ENCODE measurements at regions not wholly inside any gene's neighbourhood (a gene's known extent, or its start where the extent isn't known, plus 50 kb on each side); places are given as distances from the start of the nearest gene placed in this dataset.

GRCh38 chr6:3541006-3541585 is 84.2 kb upstream of the SLC22A23 start:
- H3K9me3 ChIP-seq (ENCODE audit: control insufficient read depth in 1 of 2, low read length in 2 of 2) = no peaks in the 10 kb centered on the region
- no peak overlapping the region for H3K27ac ChIP-seq (ENCODE audit: low read depth, low read length)
- peaks cover 65 to 68% of the 10 kb centered on the region in 2 donors for H3K4me1 ChIP-seq (ENCODE audit: control insufficient read depth in 1 of 2, insufficient read depth in 2 of 2, low read length in 2 of 2)
- H3K4me3 ChIP-seq (ENCODE audit: low read depth in 1 of 2, low read length in 2 of 2) = no peak overlapping the region
- no peaks in the 10 kb centered on the region for H3K36me3 ChIP-seq (ENCODE audit: control insufficient read depth in 1 of 2, insufficient read depth in 2 of 2, low read length in 2 of 2)
- H3K9ac ChIP-seq (ENCODE audit: low read depth in 1 of 2, low read length in 2 of 2) = no peak overlapping the region
- no peaks in the 10 kb centered on the region for H3K27me3 ChIP-seq (ENCODE audit: control insufficient read depth in 1 of 2, insufficient read depth in 2 of 2, low read length in 2 of 2)

- H3K9ac ChIP-seq (ENCODE audit: low read depth in 1 of 2, low read length in 2 of 2) = peak overlapping the region in 1 of 2 donors; percentile 9
- H3K4me1 ChIP-seq (ENCODE audit: control insufficient read depth in 1 of 2, insufficient read depth in 2 of 2, low read length in 2 of 2) = peaks cover 67 to 68% of the 10 kb centered on the region in 2 donors
- no peaks in the 10 kb centered on the region for H3K27me3 ChIP-seq (ENCODE audit: control insufficient read depth in 1 of 2, insufficient read depth in 2 of 2, low read length in 2 of 2)
- no peak overlapping the region for H3K4me3 ChIP-seq (ENCODE audit: low read depth in 1 of 2, low read length in 2 of 2)
- no peaks in the 10 kb centered on the region for H3K9me3 ChIP-seq (ENCODE audit: control insufficient read depth in 1 of 2, low read length in 2 of 2)
- H3K36me3 ChIP-seq (ENCODE audit: control insufficient read depth in 1 of 2, insufficient read depth in 2 of 2, low read length in 2 of 2) = no peaks in the 10 kb centered on the region
- no peak overlapping the region for H3K27ac ChIP-seq (ENCODE audit: low read depth, low read length)
These were observed 83.5 kb upstream of the SLC22A23 start for GRCh38 chr6:3540253-3540820.

GRCh38 chr6:3538536-3538935 is 81.7 kb upstream of the SLC22A23 start:
- H3K9ac ChIP-seq (ENCODE audit: low read depth in 1 of 2, low read length in 2 of 2) = no peak overlapping the region
- peaks cover 72 to 78% of the 10 kb centered on the region in 2 donors for H3K4me1 ChIP-seq (ENCODE audit: control insufficient read depth in 1 of 2, insufficient read depth in 2 of 2, low read length in 2 of 2)
- no peak overlapping the region for H3K4me3 ChIP-seq (ENCODE audit: low read depth in 1 of 2, low read length in 2 of 2)
- no peaks in the 10 kb centered on the region for H3K9me3 ChIP-seq (ENCODE audit: control insufficient read depth in 1 of 2, low read length in 2 of 2)
- no peaks in the 10 kb centered on the region for H3K27me3 ChIP-seq (ENCODE audit: control insufficient read depth in 1 of 2, insufficient read depth in 2 of 2, low read length in 2 of 2)
- H3K36me3 ChIP-seq (ENCODE audit: control insufficient read depth in 1 of 2, insufficient read depth in 2 of 2, low read length in 2 of 2) = no peaks in the 10 kb centered on the region
- no peak overlapping the region for H3K27ac ChIP-seq (ENCODE audit: low read depth, low read length)

GRCh38 chr6:3536901-3537300 is 80.1 kb upstream of the SLC22A23 start:
- no peak overlapping the region for H3K9ac ChIP-seq (ENCODE audit: low read depth in 1 of 2, low read length in 2 of 2)
- H3K27me3 ChIP-seq (ENCODE audit: control insufficient read depth in 1 of 2, insufficient read depth in 2 of 2, low read length in 2 of 2) = no peaks in the 10 kb centered on the region
- no peak overlapping the region for H3K27ac ChIP-seq (ENCODE audit: low read depth, low read length)
- H3K4me1 ChIP-seq (ENCODE audit: control insufficient read depth in 1 of 2, insufficient read depth in 2 of 2, low read length in 2 of 2) = peaks cover 63 to 72% of the 10 kb centered on the region in 2 donors
- no peaks in the 10 kb centered on the region for H3K36me3 ChIP-seq (ENCODE audit: control insufficient read depth in 1 of 2, insufficient read depth in 2 of 2, low read length in 2 of 2)
- no peak overlapping the region for H3K4me3 ChIP-seq (ENCODE audit: low read depth in 1 of 2, low read length in 2 of 2)
- no peaks in the 10 kb centered on the region for H3K9me3 ChIP-seq (ENCODE audit: control insufficient read depth in 1 of 2, low read length in 2 of 2)

- Histone ChIP-seq H3K4me1 (ENCODE audit: control insufficient read depth in 1 of 2, insufficient read depth in 2 of 2, low read length in 2 of 2) (peaks cover 55 to 63% of the 10 kb centered on the region in 2 donors), H3K27me3 (ENCODE audit: control insufficient read depth in 1 of 2, insufficient read depth in 2 of 2, low read length in 2 of 2) (no peaks in the 10 kb centered on the region), H3K9ac (ENCODE audit: low read depth in 1 of 2, low read length in 2 of 2) (peak overlapping the region; percentile 31 to 38), H3K9me3 (ENCODE audit: control insufficient read depth in 1 of 2, low read length in 2 of 2) (no peaks in the 10 kb centered on the region), H3K27ac (ENCODE audit: low read depth, low read length) (peak overlapping the region; percentile 36), H3K4me3 (ENCODE audit: low read depth in 1 of 2, low read length in 2 of 2) (peak overlapping the region in 1 of 2 donors; percentile 11), H3K36me3 (ENCODE audit: control insufficient read depth in 1 of 2, insufficient read depth in 2 of 2, low read length in 2 of 2) (no peaks in the 10 kb centered on the region)
These were observed 79.1 kb upstream of the SLC22A23 start for GRCh38 chr6:3535776-3536435.

GRCh38 chr6:3535033-3535775 is 78.4 kb upstream of the SLC22A23 start:
- no peak overlapping the region for H3K4me3 ChIP-seq (ENCODE audit: low read depth in 1 of 2, low read length in 2 of 2)
- H3K9ac ChIP-seq (ENCODE audit: low read depth in 1 of 2, low read length in 2 of 2) = no peak overlapping the region
- H3K4me1 ChIP-seq (ENCODE audit: control insufficient read depth in 1 of 2, insufficient read depth in 2 of 2, low read length in 2 of 2) = peaks cover 52 to 59% of the 10 kb centered on the region in 2 donors
- no peak overlapping the region for H3K27ac ChIP-seq (ENCODE audit: low read depth, low read length)
- H3K9me3 ChIP-seq (ENCODE audit: control insufficient read depth in 1 of 2, low read length in 2 of 2) = no peaks in the 10 kb centered on the region
- no peaks in the 10 kb centered on the region for H3K27me3 ChIP-seq (ENCODE audit: control insufficient read depth in 1 of 2, insufficient read depth in 2 of 2, low read length in 2 of 2)
- H3K36me3 ChIP-seq (ENCODE audit: control insufficient read depth in 1 of 2, insufficient read depth in 2 of 2, low read length in 2 of 2) = no peaks in the 10 kb centered on the region

GRCh38 chr6:3534599-3534998 is 77.7 kb upstream of the SLC22A23 start:
- Histone ChIP-seq H3K4me3 (ENCODE audit: low read depth in 1 of 2, low read length in 2 of 2) (no peak overlapping the region), H3K27me3 (ENCODE audit: control insufficient read depth in 1 of 2, insufficient read depth in 2 of 2, low read length in 2 of 2) (no peaks in the 10 kb centered on the region), H3K9me3 (ENCODE audit: control insufficient read depth in 1 of 2, low read length in 2 of 2) (no peaks in the 10 kb centered on the region), H3K9ac (ENCODE audit: low read depth in 1 of 2, low read length in 2 of 2) (no peak overlapping the region), H3K36me3 (ENCODE audit: control insufficient read depth in 1 of 2, insufficient read depth in 2 of 2, low read length in 2 of 2) (no peaks in the 10 kb centered on the region), H3K4me1 (ENCODE audit: control insufficient read depth in 1 of 2, insufficient read depth in 2 of 2, low read length in 2 of 2) (peaks cover 52 to 60% of the 10 kb centered on the region in 2 donors), H3K27ac (ENCODE audit: low read depth, low read length) (no peak overlapping the region)

GRCh38 chr6:3533981-3534380 is 77.1 kb upstream of the SLC22A23 start:
- no peak overlapping the region for H3K4me3 ChIP-seq (ENCODE audit: low read depth in 1 of 2, low read length in 2 of 2)
- no peaks in the 10 kb centered on the region for H3K27me3 ChIP-seq (ENCODE audit: control insufficient read depth in 1 of 2, insufficient read depth in 2 of 2, low read length in 2 of 2)
- H3K27ac ChIP-seq (ENCODE audit: low read depth, low read length) = no peak overlapping the region
- no peak overlapping the region for H3K9ac ChIP-seq (ENCODE audit: low read depth in 1 of 2, low read length in 2 of 2)
- no peaks in the 10 kb centered on the region for H3K36me3 ChIP-seq (ENCODE audit: control insufficient read depth in 1 of 2, insufficient read depth in 2 of 2, low read length in 2 of 2)
- H3K9me3 ChIP-seq (ENCODE audit: control insufficient read depth in 1 of 2, low read length in 2 of 2) = no peaks in the 10 kb centered on the region
- peaks cover 54 to 57% of the 10 kb centered on the region in 2 donors for H3K4me1 ChIP-seq (ENCODE audit: control insufficient read depth in 1 of 2, insufficient read depth in 2 of 2, low read length in 2 of 2)

- Histone ChIP-seq H3K27me3 (ENCODE audit: control insufficient read depth in 1 of 2, insufficient read depth in 2 of 2, low read length in 2 of 2) (no peaks in the 10 kb centered on the region), H3K4me3 (ENCODE audit: low read depth in 1 of 2, low read length in 2 of 2) (no peak overlapping the region), H3K9ac (ENCODE audit: low read depth in 1 of 2, low read length in 2 of 2) (no peak overlapping the region), H3K36me3 (ENCODE audit: control insufficient read depth in 1 of 2, insufficient read depth in 2 of 2, low read length in 2 of 2) (no peaks in the 10 kb centered on the region), H3K27ac (ENCODE audit: low read depth, low read length) (no peak overlapping the region), H3K4me1 (ENCODE audit: control insufficient read depth in 1 of 2, insufficient read depth in 2 of 2, low read length in 2 of 2) (peaks cover 39 to 41% of the 10 kb centered on the region in 2 donors), H3K9me3 (ENCODE audit: control insufficient read depth in 1 of 2, low read length in 2 of 2) (no peaks in the 10 kb centered on the region)
These were observed 75.6 kb upstream of the SLC22A23 start for GRCh38 chr6:3532296-3532916.
